HG03558 (cell line): ENCODE measurements at regions not wholly inside any gene's neighbourhood (a gene's known extent, or its start where the extent isn't known, plus 50 kb on each side); places are given as distances from the start of the nearest gene placed in this dataset.
"Not testable (repeated sequence)": the region's sequence is repeated elsewhere in the genome, so short reads cannot be mapped to it uniquely, and the experiment has no call there.

Source experiments
- ATAC-seq: cut with Tn5 transposase; IDR thresholded peaks from one replicate; pipeline ENCODE4 v1.9.1; 2021; ENCODE audit warnings: moderate number of reproducible peaks; ENCODE audit not compliant: unreplicated experiment; ENCODE audit errors: extremely low read depth

DNA sequence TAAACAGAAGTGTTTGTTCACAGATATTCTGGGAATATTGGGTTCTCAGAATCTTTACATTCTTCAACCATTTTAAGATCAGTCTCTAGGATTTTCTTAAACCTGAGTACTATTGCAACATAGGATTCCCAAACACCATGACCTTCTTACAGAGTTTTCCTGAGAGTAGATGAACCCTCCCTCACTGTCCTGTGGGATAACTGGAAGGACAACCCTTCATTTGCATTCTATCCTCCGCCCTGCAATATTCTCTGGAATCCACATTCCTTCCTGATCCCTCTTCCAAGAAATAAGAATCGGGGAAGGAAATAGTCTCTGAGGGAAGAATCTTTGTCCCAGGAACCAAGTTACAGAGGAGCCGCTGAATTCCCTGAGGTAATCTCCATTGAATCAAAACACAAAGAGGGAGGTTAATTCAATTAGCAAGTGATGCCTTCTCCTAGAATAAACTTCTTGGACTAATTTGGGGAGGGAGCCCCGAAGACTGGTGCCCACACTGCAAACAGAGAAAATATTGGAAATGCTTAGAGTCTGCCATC is 99.8 kb upstream of the MBIP start:
- no peak for ATAC-seq

DNA sequence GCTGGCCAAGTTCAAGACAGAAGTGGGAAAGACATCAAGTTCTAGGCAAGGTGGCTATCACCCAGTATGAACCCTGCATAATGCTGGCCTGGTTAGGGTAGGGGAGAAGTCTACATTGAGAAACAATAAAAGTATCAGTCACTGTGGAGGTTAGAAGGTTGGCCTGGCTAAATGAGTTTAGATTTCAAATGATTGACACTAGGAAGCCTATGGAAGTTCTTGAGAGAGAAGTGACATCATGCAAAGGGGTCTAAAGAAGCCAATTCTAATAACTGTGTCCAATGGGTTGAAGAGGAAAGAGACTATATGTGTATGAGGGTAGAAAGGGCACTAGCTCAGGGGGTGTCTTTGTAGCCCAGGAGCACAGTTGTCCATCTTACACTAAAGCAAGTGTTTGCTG is 98.5 kb upstream of the MBIP start:
- ATAC-seq = no peak

DNA sequence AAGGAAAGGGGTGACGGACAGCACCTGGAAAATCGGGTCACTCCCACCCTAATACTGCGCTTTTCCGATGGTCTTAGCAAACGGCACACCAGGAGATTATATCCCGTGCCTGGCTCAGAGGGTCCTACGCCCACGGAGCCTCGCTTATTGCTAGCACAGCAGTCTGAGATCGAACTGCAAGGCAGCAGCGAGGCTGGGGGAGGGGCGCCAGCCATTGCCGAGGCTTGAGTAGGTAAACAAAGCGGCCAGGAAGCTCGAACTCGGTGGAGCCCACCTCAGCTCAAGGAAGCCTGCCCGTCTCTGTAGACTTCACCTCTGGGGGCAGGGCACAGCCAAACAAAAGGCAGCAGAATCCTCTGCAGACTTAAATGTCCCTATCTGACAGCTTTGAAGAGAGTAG is 91.5 kb upstream of the MBIP start:
- ATAC-seq = not testable (repeated sequence)

DNA sequence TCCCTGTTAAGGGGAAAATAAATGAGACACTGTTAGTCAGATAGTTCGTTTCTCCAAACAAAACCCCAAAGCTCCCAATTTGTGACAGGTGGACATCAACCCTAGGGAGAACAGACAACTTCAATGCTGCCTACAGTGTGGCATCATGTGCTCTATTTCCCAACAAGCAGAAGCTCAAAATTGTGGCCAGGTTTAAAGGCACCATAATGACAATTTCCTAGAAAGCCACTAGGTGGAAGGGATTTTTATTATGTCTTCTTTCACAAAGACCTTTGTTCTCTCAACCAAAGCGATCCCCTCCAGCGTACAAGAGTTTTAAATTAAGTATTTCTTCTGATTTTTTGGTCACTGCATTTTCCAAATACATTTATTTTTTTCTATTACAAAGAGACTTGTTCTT is 88.0 kb upstream of the MBIP start:
- no peak for ATAC-seq

DNA sequence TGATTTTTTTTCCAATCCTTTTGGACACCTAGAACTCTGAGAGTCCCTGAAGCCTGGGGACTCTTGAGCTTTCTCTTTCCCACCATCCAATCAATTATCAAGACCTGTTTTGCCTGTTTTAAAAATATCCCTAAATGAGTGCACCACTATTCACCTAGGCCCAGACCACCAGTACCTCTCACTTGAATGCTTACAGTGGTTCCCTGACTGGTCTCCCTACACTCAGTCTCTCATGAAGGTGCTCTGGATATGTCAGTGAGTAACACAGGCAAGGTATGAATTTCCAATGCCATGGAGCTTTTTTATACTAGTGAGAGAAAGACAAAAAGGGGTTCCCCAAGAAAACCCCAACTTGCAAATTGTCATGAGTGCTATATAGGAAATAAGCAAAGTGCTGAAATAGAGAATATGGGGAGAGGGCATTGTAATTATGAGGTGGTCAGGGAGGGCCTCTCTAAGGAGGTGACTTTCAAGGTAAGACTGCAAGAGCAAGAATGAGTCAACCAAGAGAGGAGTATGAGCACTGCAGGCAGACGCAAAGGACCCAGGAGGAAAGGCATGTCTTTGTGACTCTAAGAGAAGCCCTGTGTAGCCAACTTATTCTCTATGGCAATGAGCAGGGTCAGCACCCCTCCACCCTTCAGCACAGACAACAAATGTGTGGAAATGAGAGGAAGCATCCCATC is 85.3 kb upstream of the MBIP start:
- no peak for ATAC-seq

DNA sequence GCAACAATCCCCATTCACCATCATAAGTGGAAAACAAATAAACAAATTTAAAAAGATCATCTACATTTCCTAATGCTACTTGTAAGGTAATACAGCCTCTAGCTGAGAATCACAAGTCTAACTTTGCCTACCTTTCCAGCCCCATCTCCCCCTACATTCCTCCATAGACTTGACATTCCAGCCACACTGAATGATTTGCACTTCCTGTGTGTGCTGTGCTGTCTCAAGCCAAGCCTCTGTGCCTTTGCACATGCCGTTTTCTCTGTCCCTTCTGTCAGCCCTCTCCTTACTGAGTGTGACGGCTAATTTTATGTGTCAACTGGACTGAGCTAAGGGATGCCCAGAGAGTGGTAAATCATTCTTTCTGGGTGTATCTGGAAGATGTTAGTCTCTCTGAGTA is 82.4 kb upstream of the MBIP start:
- ATAC-seq = no peak

DNA sequence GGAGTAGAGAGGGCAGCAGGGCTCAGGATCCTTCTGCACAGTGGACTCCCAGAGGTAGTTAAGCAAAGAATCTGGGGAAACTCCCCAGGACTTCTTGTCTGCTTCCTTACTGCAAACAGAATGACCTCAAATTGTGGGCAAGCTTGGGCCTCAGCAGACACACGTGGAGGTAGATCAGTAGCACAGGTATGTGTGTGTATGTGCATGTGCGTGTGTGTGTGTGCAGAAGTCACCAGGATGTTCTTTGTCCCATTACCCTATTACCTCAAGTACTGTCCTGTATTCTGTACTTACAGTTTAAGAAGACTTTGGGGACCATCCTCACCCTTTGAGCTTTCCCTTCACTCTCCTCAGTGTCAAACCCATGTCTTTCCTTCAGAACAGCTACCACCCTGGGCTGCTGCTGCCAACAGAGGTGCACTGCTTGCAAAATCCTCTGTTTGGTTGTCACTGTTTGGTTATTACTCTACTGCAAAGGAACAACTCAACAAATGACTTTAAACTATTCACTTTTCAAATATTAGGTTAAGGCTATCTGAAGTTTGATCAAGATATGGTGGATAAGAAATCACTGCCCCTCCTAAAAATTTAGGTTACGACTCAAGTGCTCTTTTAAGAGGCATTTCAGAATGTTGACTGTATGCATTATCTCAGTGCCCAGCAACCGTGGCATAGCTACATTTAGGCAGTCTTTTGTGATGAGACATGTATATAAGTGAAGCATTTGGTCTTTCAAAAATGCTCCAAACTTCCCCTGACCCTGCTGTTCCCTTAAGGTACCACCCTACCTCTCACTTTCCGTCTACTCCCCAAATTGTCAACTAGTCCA is 78.2 kb upstream of the MBIP start:
- no peak for ATAC-seq

DNA sequence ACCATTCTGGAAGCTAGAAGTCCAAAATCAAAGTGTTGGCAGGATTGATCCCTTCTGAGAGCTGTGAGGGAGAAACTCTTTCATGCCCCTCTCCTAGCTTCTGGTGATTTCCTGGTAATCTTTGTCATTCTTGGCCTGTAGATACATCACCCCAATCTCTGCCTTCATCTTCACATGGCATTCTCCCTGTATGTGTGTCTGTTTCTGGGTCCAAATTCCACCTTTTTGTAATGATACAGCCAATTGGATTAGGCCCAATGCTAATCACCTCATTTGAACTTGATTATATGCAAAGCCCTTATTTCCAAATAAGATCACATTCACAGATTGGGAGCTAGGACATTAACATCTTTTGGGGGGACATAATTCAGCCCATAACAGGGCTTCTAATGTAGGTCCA is 76.9 kb upstream of the MBIP start:
- ATAC-seq = no peak

DNA sequence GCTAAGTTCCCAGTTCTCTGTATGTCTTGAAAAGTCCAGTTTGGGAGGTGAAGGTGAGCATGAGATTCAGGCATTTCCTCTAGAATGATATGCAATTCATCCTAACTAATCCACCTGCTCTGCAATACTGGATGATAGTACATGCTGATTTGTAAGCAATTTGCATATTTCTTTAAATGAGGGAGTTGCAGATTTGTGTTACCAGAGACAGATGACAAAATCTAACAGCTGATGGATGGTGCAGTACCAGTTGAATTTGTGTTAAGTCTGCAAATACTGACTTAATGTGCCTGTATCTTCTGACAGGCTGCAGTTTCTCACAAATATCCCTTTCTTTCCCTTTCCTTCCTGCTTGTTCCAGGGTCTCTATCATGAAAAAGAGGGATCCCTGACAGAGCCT is 76.4 kb upstream of the MBIP start:
- ATAC-seq = no peak

DNA sequence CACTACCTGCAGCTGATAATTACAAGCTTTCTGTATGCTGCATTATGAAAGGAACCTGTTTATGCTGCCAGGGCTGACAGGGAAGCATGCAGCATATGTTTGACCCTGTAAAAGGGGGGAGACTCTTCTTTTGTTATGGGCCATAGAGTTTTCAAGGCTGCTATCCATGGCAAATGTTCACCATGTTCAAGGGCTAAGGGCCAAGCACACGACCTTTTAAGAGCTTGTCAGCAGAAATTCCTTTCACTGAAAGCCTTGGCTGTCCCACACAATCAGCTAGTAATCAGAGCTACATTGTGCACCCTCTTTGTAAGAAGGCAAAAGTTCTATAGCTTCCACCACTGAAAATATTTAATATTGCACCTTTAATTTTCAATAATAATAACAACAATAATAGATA is 74.2 kb upstream of the MBIP start:
- no peak for ATAC-seq

DNA sequence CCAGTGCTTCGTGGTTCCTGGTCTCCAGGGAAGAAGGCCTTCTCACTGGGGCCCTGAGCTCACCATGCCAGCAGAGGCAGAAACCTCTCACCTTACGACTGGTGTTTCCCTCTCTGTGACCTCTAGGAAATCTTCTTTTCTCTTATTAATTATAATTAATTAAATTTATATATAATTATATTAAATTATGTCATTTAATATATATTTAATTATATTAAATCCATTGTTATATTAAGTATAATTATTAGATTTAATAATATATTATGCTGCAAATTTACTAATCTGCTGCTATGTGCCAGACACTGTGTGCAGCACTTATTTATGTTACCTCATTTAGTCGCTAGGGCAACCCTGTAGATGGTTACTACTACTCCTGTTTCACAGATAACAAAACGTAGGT is 70.3 kb upstream of the MBIP start:
- ATAC-seq = no peak

DNA sequence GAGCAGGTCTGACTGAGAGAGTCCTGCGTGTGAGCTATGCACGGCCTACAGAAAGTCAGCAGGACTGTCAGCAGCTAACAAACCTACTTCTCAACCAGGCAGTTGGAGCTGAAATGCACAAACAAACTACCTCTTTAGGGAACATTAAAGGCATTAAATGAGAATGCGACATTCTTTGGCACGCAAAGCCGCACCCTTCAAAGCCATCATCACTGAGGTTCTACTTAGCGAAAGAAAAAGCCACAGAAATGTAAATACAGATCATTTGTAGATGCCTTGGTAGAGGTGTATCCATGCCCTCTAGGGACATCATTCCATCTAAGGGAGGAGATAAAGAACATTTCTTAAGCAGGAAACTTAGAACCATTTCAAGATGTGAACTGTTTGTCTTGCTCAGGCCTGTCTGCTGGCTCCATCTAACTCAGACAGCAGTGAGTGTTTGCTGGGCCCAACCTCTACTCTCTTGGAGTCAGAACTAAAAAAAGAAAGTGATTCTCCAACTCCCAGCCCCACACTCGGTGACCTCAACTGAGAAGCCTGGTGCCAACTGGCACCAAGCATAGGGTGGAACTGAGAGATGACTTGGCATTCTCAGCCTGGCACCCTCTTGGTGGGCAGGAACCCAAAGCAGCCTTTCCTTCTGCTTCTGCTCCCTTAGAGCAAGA is 63.5 kb upstream of the MBIP start:
- ATAC-seq = no peak

DNA sequence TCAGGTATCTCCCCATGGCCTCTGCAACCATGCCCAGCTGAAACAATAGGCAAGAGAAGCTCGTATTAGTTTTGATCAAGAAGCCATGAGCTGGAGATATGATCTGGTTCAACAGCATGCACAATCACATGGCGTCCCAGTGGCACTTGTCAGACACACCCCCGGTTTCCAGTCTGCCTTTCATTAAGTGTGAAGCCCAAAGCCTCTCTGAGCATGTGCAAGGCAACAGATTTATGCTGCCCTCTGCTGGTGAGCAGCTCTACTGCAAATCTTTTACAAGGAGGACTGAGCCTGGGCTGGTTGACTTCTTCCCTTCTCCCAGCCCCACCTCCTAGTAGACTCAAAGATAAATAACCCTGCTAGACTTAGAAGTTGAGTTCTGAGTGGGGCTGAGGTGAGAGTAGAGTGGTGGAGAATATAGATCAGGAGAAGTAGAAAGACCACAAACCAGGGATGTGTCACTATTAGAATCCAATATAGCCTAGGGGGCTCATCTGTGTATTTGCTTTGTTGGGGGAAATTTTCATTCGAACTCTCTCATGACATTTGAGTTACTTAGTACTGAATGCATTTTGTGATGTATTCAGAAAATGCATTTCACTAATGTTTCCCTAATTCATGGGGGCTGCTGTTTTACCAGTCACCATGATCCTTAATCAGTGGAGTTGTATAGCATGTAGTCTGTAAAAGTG is 53.7 kb upstream of the MBIP start:
- peak; percentile 93 for ATAC-seq
